ENCODE measurements at regions not wholly inside any gene's neighbourhood (a gene's known extent, or its start where the extent isn't known, plus 50 kb on each side); places are given as distances from the start of the nearest gene placed in this dataset.

- Mint-ChIP-seq H3K36me3 (ENCODE audit: insufficient read depth, unreplicated experiment) (no peaks in the 10 kb centered on the region), H3K27ac (ENCODE audit: low read depth, unreplicated experiment) (no peak overlapping the region), H3K9me3 (ENCODE audit: unreplicated experiment) (no peaks in the 10 kb centered on the region), H3K4me1 (ENCODE audit: insufficient read depth, unreplicated experiment) (peaks cover 6% of the 10 kb centered on the region), H3K4me3 (ENCODE audit: unreplicated experiment) (peak overlapping the region; percentile 74), H3K27me3 (ENCODE audit: insufficient read depth, unreplicated experiment) (peaks cover 39% of the 10 kb centered on the region)
- intact Hi-C loops (cut with micrococcal nuclease): loop anchor here (2.0 to 5.0 kb wide), 2 partner anchors 93 to 584 kb away; no protein-coding TSS in a partner anchor
- CTCF ChIA-PET: interaction anchor here (0.6 to 0.9 kb wide), 7 partner anchors 12 to 580 kb away, joined by 3 to 5 read pairs (median 4); no protein-coding TSS in a partner anchor
- TF ChIP-seq, protein P1, sequence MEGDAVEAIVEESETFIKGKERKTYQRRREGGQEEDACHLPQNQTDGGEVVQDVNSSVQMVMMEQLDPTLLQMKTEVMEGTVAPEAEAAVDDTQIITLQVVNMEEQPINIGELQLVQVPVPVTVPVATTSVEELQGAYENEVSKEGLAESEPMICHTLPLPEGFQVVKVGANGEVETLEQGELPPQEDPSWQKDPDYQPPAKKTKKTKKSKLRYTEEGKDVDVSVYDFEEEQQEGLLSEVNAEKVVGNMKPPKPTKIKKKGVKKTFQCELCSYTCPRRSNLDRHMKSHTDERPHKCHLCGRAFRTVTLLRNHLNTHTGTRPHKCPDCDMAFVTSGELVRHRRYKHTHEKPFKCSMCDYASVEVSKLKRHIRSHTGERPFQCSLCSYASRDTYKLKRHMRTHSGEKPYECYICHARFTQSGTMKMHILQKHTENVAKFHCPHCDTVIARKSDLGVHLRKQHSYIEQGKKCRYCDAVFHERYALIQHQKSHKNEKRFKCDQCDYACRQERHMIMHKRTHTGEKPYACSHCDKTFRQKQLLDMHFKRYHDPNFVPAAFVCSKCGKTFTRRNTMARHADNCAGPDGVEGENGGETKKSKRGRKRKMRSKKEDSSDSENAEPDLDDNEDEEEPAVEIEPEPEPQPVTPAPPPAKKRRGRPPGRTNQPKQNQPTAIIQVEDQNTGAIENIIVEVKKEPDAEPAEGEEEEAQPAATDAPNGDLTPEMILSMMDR (IDR thresholded peaks at IDR 0.05; ENCODE audit: unreplicated experiment): no peak
- BruUV-seq (replicated peaks): no TSS peak
- POLR2A ChIA-PET: interaction anchor here (0.6 to 1.7 kb wide), 10 partner anchors 9 to 1224 kb away, joined by 3 to 6 read pairs (median 3); no protein-coding TSS in a partner anchor
- DNase-seq (ENCODE audit: unreplicated experiment): peak; percentile 57
Measured at GRCh38 chr4:180057891-180058671, 2185.1 kb upstream of the TENM3 start.

DNA sequence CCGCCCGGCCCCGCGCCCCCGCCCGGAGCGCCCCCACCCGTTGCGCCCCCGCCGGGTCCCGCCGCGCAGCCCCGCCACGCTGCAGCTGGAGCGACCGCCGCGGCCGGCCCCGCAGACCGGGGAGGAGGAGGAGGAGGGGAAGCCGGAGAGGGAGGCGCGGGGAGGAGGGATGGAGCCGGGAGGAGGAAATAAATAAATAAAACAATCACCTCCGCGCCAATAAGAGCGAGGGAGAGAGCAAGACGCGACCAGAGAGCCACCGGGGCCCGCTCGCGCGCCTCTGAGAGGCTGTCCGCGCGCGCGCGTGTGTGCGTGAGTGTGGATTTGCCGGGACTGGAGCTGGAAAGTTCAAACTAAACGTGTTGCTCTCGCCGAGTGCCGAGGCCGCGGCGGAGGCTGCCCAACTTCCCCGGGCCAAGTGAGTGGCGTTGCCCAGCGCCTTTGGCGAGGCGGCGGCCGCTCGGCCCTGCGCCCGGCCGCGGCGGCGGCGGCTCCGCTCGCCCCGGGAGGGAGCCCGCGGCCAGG lies 2184.4 kb upstream of the TENM3 start:
- ChIA-PET CTCF (interaction anchor here (0.7 kb wide), 1 partner anchor 384 kb away, joined by 3 read pairs; no protein-coding TSS in a partner anchor), POLR2A (interaction anchor here (0.6 to 1.7 kb wide), 7 partner anchors 12 to 211 kb away, joined by 3 to 6 read pairs (median 3); no protein-coding TSS in a partner anchor)
- Mint-ChIP-seq H3K36me3 (ENCODE audit: insufficient read depth, unreplicated experiment) (no peaks in the 10 kb centered on the region), H3K4me3 (ENCODE audit: unreplicated experiment) (peak overlapping the region; percentile 74), H3K27ac (ENCODE audit: low read depth, unreplicated experiment) (no peak overlapping the region), H3K9me3 (ENCODE audit: unreplicated experiment) (no peaks in the 10 kb centered on the region), H3K27me3 (ENCODE audit: insufficient read depth, unreplicated experiment) (peaks cover 39% of the 10 kb centered on the region), H3K4me1 (ENCODE audit: insufficient read depth, unreplicated experiment) (peaks cover 6% of the 10 kb centered on the region)
- TF ChIP-seq, protein P1 (IDR thresholded peaks at IDR 0.05; ENCODE audit: unreplicated experiment): no peak
- peak; percentile 74 for DNase-seq (ENCODE audit: unreplicated experiment)
- intact Hi-C loops (cut with micrococcal nuclease): loop anchor here (2.0 to 5.0 kb wide), 2 partner anchors 92 to 584 kb away; no protein-coding TSS in a partner anchor
- BruUV-seq (replicated peaks): no TSS peak

- Mint-ChIP-seq H3K4me3 (ENCODE audit: unreplicated experiment) (peak overlapping the region; percentile 74), H3K27me3 (ENCODE audit: insufficient read depth, unreplicated experiment) (peaks cover 39% of the 10 kb centered on the region)
- POLR2A ChIA-PET: interaction anchor here (0.6 to 1.7 kb wide), 7 partner anchors 11 to 606 kb away, joined by 3 to 6 read pairs (median 3); no protein-coding TSS in a partner anchor
Measured at GRCh38 chr4:180059216-180059881, 2183.9 kb upstream of the TENM3 start.

More at GRCh38 chr4:180059216-180059881, 2183.9 kb upstream of the TENM3 start:
- intact Hi-C loops (cut with micrococcal nuclease): loop anchor here (2.0 to 5.0 kb wide), 2 partner anchors 91 to 583 kb away; no protein-coding TSS in a partner anchor
- no peak overlapping the region for H3K27ac Mint-ChIP-seq (ENCODE audit: low read depth, unreplicated experiment)
- no peaks in the 10 kb centered on the region for H3K36me3 Mint-ChIP-seq (ENCODE audit: insufficient read depth, unreplicated experiment)
- peaks cover 6% of the 10 kb centered on the region for H3K4me1 Mint-ChIP-seq (ENCODE audit: insufficient read depth, unreplicated experiment)
- no peak for DNase-seq (ENCODE audit: unreplicated experiment)
- no TSS peak for BruUV-seq (replicated peaks)
- CTCF ChIA-PET: interaction anchor here (0.6 to 0.7 kb wide), 2 partner anchors 60 to 384 kb away, joined by 3 read pairs; no protein-coding TSS in a partner anchor
- H3K9me3 Mint-ChIP-seq (ENCODE audit: unreplicated experiment): no peaks in the 10 kb centered on the region
- TF ChIP-seq, protein P1 (IDR thresholded peaks at IDR 0.05; ENCODE audit: unreplicated experiment): no peak
